GM23338 (cell line): ENCODE measurements at regions not wholly inside any gene's neighbourhood (a gene's known extent, or its start where the extent isn't known, plus 50 kb on each side); places are given as distances from the start of the nearest gene placed in this dataset.

Source experiments
- ATAC-seq: fragments of 200-7000 bp; cut with Tn5 transposase; 3 replicates; pipeline ENCODE4 v1.9.1; 2020
- DNase-seq: peaks from one replicate; pipeline ENCODE4 v3.0.0-alpha.2; 2015; ENCODE audit warnings: low spot score
- H2AFZ ChIP-seq: fragments of 200-600 bp; sonication (generic); 2 replicates; pipeline ENCODE4 v1.8.0; 2016; ENCODE audit warnings: antibody characterized with exemption, mild to moderate bottlenecking, moderate library complexity
- H3F3A ChIP-seq: fragments of 200-600 bp; sonication (generic); replicated peaks from 2 replicates; pipeline ENCODE4 v1.8.0; 2017; ENCODE audit warnings: antibody characterized with exemption, mixed run types, low read depth
- H3K27ac ChIP-seq: fragments of 200-600 bp; sonication (generic); 2 replicates; pipeline ENCODE4 v1.6.1; 2016; ENCODE audit warnings: low read depth
- H3K27me3 ChIP-seq: fragments of 200-600 bp; sonication (generic); 2 replicates; pipeline ENCODE4 v1.8.0; 2016; ENCODE audit warnings: mild to moderate bottlenecking, mixed run types, moderate library complexity; ENCODE audit not compliant: insufficient read depth
- H3K36me3 ChIP-seq: fragments of 200-600 bp; sonication (generic); 2 replicates; pipeline ENCODE4 v1.8.0; 2016; ENCODE audit warnings: mild to moderate bottlenecking; ENCODE audit not compliant: insufficient read depth
- H3K4me1 ChIP-seq: fragments of 200-600 bp; sonication (generic); 2 replicates; pipeline ENCODE4 v1.8.0; 2016; ENCODE audit warnings: mild to moderate bottlenecking, moderate library complexity; ENCODE audit not compliant: insufficient read depth
- H3K4me2 ChIP-seq: fragments of 200-600 bp; sonication (generic); 2 replicates; pipeline ENCODE4 v1.7.1; 2017; ENCODE audit warnings: mixed run types
- H3K4me3 ChIP-seq: fragments of 200-600 bp; sonication (generic); 2 replicates; pipeline ENCODE4 v1.6.1; 2016; ENCODE audit warnings: mixed run types
- H3K79me2 ChIP-seq: fragments of 200-600 bp; sonication (generic); replicated peaks from 2 replicates; pipeline ENCODE4 v1.8.0; 2017; ENCODE audit warnings: mild to moderate bottlenecking; ENCODE audit not compliant: insufficient read depth
- H3K9me2 ChIP-seq: fragments of 200-600 bp; sonication (generic); 2 replicates; pipeline ENCODE4 v1.8.0; 2017; ENCODE audit not compliant: insufficient read depth
- H4K20me1 ChIP-seq: fragments of 200-600 bp; sonication (generic); replicated peaks from 2 replicates; pipeline ENCODE4 v1.8.0; 2017; ENCODE audit warnings: mild to moderate bottlenecking; ENCODE audit not compliant: insufficient read depth
- H3K27ac Mint-ChIP-seq: 2 replicates; pipeline ENCODE4 v1.8.0; 2020; ENCODE audit warnings: inconsistent platforms, mild to moderate bottlenecking, moderate library complexity, mixed read lengths
- H3K27me3 Mint-ChIP-seq: 3 replicates; pipeline ENCODE4 v1.8.0; 2022; ENCODE audit warnings: low read depth, mild to moderate bottlenecking, moderate library complexity, mixed read lengths, inconsistent platforms; ENCODE audit not compliant: insufficient read depth, poor library complexity
- H3K36me3 Mint-ChIP-seq: 3 replicates; pipeline ENCODE4 v1.8.0; 2021; ENCODE audit warnings: low read depth, mild to moderate bottlenecking, inconsistent platforms, moderate library complexity, mixed read lengths
- H3K4me1 Mint-ChIP-seq: 3 replicates; pipeline ENCODE4 v1.8.0; 2020; ENCODE audit warnings: mild to moderate bottlenecking, inconsistent platforms, mixed read lengths
- H3K4me3 Mint-ChIP-seq: 3 replicates; pipeline ENCODE4 v1.8.0; 2021; ENCODE audit warnings: moderate library complexity, mild to moderate bottlenecking, inconsistent platforms, mixed read lengths
- H3K9me3 Mint-ChIP-seq: 3 replicates; pipeline ENCODE4 v1.8.0; 2020; ENCODE audit warnings: moderate library complexity, mild to moderate bottlenecking, inconsistent platforms, mixed read lengths
- CREB1 ChIP-seq: fragments of 250-450 bp; sonication (Bioruptor Pico); IDR thresholded peaks from 2 replicates; pipeline ENCODE4 v1.5.0; 2020; ENCODE audit warnings: low read depth, mild to moderate bottlenecking, moderate library complexity
- EZH2 ChIP-seq: fragments of 200-600 bp; sonication (generic); IDR thresholded peaks from one replicate; pipeline ENCODE4 v1.8.0; 2017; ENCODE audit warnings: antibody characterized with exemption, mild to moderate bottlenecking, low read depth; ENCODE audit not compliant: unreplicated experiment
- EZH2phosphoT487 ChIP-seq: fragments of 200-600 bp; sonication (generic); IDR thresholded peaks from one replicate; pipeline ENCODE4 v1.8.1; 2018; ENCODE audit warnings: antibody characterized with exemption; ENCODE audit not compliant: unreplicated experiment
- JUNB ChIP-seq: IDR thresholded peaks from one replicate; pipeline ENCODE4 v1.6.1; 2016; ENCODE audit warnings: antibody characterized with exemption; ENCODE audit not compliant: unreplicated experiment
- NANOG ChIP-seq: IDR thresholded peaks from 2 replicates; pipeline ENCODE4 v1.6.1; 2016; ENCODE audit warnings: antibody characterized with exemption, borderline replicate concordance
- POLR2AphosphoS5 ChIP-seq: IDR thresholded peaks from 2 replicates; pipeline ENCODE4 v1.6.1; 2016; ENCODE audit warnings: antibody characterized with exemption, low read depth
- STAT1 ChIP-seq: IDR thresholded peaks from one replicate; pipeline ENCODE4 v1.6.1; 2016; ENCODE audit warnings: antibody characterized with exemption; ENCODE audit not compliant: unreplicated experiment
- ZNF114 ChIP-seq: fragments of 250-450 bp; sonication (Bioruptor Pico); IDR thresholded peaks from 2 replicates; pipeline ENCODE4 v1.5.0; 2020; ENCODE audit warnings: mild to moderate bottlenecking, moderate library complexity
- ZNF331 ChIP-seq: fragments of 250-450 bp; sonication (Bioruptor Pico); IDR thresholded peaks from 2 replicates; pipeline ENCODE4 v1.5.0; 2020; ENCODE audit warnings: low read depth, mild to moderate bottlenecking, moderate library complexity
- TF ChIP-seq, protein P1 (sequence below), 2 experiments: fragments of 200-600 bp in 1 of 2; sonication (generic) in 1 of 2; conservative IDR thresholded peaks; 2 replicates each; pipeline versions ENCODE4 v1.5.1 to v1.6.1; 2016 to 2017; ENCODE audit warnings: antibody characterized with exemption in 2 of 2, low read depth in 2 of 2, mild to moderate bottlenecking in 2 of 2, moderate library complexity in 1 of 2
- TF ChIP-seq, protein P2 (sequence below): IDR thresholded peaks from one replicate; pipeline ENCODE4 v1.6.1; 2018; ENCODE audit warnings: antibody characterized with exemption; ENCODE audit not compliant: unreplicated experiment
- TF ChIP-seq, protein P3 (sequence below): fragments of 250-450 bp; sonication (Bioruptor Pico); IDR thresholded peaks from 2 replicates; pipeline ENCODE4 v1.5.0; 2020; ENCODE audit warnings: mild to moderate bottlenecking, moderate library complexity
- TF ChIP-seq, protein P4 (sequence below): IDR thresholded peaks from 2 replicates; pipeline ENCODE4 v1.6.1; 2016; ENCODE audit warnings: antibody characterized with exemption

DNA sequence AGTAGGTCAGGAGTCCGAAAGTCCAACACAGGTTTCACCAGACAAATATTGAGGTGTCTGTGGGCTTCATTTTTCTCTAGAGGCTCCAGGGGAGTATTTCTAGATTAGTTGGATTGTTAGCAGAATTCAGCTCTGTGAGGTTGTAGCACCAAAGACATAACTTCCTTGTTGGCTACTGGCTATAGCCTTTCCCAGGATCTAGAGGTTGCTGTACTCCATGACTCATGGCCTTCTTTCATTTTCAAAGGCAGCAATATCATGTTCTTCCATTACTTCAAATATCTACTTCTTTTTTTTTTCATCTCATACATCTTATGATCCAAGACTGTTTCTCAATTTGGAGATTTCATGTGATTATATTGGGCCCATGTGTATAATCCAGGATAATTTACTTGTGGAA, 404.0 kb upstream of the FAM174A start (continued):
- TF ChIP-seq, protein P1, sequence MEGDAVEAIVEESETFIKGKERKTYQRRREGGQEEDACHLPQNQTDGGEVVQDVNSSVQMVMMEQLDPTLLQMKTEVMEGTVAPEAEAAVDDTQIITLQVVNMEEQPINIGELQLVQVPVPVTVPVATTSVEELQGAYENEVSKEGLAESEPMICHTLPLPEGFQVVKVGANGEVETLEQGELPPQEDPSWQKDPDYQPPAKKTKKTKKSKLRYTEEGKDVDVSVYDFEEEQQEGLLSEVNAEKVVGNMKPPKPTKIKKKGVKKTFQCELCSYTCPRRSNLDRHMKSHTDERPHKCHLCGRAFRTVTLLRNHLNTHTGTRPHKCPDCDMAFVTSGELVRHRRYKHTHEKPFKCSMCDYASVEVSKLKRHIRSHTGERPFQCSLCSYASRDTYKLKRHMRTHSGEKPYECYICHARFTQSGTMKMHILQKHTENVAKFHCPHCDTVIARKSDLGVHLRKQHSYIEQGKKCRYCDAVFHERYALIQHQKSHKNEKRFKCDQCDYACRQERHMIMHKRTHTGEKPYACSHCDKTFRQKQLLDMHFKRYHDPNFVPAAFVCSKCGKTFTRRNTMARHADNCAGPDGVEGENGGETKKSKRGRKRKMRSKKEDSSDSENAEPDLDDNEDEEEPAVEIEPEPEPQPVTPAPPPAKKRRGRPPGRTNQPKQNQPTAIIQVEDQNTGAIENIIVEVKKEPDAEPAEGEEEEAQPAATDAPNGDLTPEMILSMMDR (conservative IDR thresholded peaks at IDR 0.05; ENCODE audit: low read depth in 2 of 2) = no peak
- TF ChIP-seq JUNB (no peak), POLR2AphosphoS5 (no peak)

DNA sequence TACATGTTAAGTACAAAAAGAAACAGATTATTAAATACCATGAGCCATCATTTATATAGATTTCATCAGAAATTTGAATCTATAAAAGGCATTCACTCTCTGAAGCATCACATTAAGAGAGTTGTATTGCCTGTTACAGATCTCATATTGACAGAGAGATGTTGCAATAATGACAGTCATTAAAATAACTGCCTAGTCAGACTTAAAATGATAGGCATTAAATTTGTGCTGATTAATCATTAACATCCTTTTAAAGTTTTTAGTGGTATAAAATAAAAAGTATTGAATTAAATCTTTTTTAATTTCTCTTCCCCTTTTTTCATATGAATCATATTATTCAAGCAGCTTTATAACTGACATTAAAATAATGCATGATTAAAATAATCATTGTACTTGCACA, 404.9 kb upstream of the FAM174A start:
- Mint-ChIP-seq H3K4me3 (no peak overlapping the region), H3K27me3 (no peaks in the 10 kb centered on the region), H3K27ac (no peak overlapping the region), H3K9me3 (no peaks in the 10 kb centered on the region), H3K36me3 (no peaks in the 10 kb centered on the region), H3K4me1 (no peaks in the 10 kb centered on the region)
- DNase-seq = no peak
- H3K36me3 ChIP-seq = no peaks in the 10 kb centered on the region
- no peaks in the 10 kb centered on the region for H3F3A ChIP-seq
- no peaks in the 10 kb centered on the region for H3K27me3 ChIP-seq
- no peaks in the 10 kb centered on the region for H4K20me1 ChIP-seq
- no peaks in the 10 kb centered on the region for H3K9me2 ChIP-seq
- H3K79me2 ChIP-seq = no peaks in the 10 kb centered on the region
- no peaks in the 10 kb centered on the region for H3K4me1 ChIP-seq
- H3K4me3 ChIP-seq = no peak overlapping the region
- H3K4me2 ChIP-seq = no peak overlapping the region
- H3K27ac ChIP-seq = no peak overlapping the region
- H2AFZ ChIP-seq = no peak overlapping the region
- no peak for ATAC-seq
- no peak for TF ChIP-seq EZH2
- TF ChIP-seq, protein P2, sequence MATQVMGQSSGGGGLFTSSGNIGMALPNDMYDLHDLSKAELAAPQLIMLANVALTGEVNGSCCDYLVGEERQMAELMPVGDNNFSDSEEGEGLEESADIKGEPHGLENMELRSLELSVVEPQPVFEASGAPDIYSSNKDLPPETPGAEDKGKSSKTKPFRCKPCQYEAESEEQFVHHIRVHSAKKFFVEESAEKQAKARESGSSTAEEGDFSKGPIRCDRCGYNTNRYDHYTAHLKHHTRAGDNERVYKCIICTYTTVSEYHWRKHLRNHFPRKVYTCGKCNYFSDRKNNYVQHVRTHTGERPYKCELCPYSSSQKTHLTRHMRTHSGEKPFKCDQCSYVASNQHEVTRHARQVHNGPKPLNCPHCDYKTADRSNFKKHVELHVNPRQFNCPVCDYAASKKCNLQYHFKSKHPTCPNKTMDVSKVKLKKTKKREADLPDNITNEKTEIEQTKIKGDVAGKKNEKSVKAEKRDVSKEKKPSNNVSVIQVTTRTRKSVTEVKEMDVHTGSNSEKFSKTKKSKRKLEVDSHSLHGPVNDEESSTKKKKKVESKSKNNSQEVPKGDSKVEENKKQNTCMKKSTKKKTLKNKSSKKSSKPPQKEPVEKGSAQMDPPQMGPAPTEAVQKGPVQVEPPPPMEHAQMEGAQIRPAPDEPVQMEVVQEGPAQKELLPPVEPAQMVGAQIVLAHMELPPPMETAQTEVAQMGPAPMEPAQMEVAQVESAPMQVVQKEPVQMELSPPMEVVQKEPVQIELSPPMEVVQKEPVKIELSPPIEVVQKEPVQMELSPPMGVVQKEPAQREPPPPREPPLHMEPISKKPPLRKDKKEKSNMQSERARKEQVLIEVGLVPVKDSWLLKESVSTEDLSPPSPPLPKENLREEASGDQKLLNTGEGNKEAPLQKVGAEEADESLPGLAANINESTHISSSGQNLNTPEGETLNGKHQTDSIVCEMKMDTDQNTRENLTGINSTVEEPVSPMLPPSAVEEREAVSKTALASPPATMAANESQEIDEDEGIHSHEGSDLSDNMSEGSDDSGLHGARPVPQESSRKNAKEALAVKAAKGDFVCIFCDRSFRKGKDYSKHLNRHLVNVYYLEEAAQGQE = no peak
- TF ChIP-seq, protein P3, sequence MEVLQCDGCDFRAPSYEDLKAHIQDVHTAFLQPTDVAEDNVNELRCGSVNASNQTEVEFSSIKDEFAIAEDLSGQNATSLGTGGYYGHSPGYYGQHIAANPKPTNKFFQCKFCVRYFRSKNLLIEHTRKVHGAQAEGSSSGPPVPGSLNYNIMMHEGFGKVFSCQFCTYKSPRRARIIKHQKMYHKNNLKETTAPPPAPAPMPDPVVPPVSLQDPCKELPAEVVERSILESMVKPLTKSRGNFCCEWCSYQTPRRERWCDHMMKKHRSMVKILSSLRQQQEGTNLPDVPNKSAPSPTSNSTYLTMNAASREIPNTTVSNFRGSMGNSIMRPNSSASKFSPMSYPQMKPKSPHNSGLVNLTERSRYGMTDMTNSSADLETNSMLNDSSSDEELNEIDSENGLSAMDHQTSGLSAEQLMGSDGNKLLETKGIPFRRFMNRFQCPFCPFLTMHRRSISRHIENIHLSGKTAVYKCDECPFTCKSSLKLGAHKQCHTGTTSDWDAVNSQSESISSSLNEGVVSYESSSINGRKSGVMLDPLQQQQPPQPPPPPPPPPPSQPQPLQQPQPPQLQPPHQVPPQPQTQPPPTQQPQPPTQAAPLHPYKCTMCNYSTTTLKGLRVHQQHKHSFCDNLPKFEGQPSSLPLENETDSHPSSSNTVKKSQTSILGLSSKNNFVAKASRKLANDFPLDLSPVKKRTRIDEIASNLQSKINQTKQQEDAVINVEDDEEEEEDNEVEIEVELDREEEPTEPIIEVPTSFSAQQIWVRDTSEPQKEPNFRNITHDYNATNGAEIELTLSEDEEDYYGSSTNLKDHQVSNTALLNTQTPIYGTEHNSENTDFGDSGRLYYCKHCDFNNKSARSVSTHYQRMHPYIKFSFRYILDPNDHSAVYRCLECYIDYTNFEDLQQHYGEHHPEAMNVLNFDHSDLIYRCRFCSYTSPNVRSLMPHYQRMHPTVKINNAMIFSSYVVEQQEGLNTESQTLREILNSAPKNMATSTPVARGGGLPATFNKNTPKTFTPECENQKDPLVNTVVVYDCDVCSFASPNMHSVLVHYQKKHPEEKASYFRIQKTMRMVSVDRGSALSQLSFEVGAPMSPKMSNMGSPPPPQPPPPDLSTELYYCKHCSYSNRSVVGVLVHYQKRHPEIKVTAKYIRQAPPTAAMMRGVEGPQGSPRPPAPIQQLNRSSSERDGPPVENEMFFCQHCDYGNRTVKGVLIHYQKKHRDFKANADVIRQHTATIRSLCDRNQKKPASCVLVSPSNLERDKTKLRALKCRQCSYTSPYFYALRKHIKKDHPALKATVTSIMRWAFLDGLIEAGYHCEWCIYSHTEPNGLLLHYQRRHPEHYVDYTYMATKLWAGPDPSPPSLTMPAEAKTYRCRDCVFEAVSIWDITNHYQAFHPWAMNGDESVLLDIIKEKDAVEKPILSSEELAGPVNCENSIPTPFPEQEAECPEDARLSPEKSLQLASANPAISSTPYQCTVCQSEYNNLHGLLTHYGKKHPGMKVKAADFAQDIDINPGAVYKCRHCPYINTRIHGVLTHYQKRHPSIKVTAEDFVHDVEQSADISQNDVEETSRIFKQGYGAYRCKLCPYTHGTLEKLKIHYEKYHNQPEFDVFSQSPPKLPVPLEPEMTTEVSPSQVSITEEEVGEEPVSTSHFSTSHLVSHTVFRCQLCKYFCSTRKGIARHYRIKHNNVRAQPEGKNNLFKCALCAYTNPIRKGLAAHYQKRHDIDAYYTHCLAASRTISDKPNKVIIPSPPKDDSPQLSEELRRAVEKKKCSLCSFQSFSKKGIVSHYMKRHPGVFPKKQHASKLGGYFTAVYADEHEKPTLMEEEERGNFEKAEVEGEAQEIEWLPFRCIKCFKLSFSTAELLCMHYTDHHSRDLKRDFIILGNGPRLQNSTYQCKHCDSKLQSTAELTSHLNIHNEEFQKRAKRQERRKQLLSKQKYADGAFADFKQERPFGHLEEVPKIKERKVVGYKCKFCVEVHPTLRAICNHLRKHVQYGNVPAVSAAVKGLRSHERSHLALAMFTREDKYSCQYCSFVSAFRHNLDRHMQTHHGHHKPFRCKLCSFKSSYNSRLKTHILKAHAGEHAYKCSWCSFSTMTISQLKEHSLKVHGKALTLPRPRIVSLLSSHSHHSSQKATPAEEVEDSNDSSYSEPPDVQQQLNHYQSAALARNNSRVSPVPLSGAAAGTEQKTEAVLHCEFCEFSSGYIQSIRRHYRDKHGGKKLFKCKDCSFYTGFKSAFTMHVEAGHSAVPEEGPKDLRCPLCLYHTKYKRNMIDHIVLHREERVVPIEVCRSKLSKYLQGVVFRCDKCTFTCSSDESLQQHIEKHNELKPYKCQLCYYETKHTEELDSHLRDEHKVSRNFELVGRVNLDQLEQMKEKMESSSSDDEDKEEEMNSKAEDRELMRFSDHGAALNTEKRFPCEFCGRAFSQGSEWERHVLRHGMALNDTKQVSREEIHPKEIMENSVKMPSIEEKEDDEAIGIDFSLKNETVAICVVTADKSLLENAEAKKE = no peak
- TF ChIP-seq, protein P4, sequence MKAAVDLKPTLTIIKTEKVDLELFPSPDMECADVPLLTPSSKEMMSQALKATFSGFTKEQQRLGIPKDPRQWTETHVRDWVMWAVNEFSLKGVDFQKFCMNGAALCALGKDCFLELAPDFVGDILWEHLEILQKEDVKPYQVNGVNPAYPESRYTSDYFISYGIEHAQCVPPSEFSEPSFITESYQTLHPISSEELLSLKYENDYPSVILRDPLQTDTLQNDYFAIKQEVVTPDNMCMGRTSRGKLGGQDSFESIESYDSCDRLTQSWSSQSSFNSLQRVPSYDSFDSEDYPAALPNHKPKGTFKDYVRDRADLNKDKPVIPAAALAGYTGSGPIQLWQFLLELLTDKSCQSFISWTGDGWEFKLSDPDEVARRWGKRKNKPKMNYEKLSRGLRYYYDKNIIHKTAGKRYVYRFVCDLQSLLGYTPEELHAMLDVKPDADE = no peak
- no peak for TF ChIP-seq CREB1 (CRISPR knock-in tag)
- TF ChIP-seq STAT1 = no peak
- no peak for TF ChIP-seq EZH2phosphoT487
- TF ChIP-seq NANOG = no peak
- no peak for TF ChIP-seq ZNF331 (CRISPR knock-in tag)
- TF ChIP-seq ZNF114 (CRISPR knock-in tag) = no peak
- TF ChIP-seq JUNB = no peak
- TF ChIP-seq POLR2AphosphoS5 = no peak
